AG08395 (cell line): ENCODE measurements at regions not wholly inside any gene's neighbourhood (a gene's known extent, or its start where the extent isn't known, plus 50 kb on each side); places are given as distances from the start of the nearest gene placed in this dataset.

Experiments used
- DNase-seq: peaks from one replicate; pipeline ENCODE4 v3.0.0; 2012; ENCODE audit warnings: mixed read lengths, low spot score

GRCh38 chr6:148249679-148250375 lies 92.8 kb upstream of the SASH1 start:
- DNase-seq: no peak

- peak; percentile 63 for DNase-seq
Observed at GRCh38 chr6:148250975-148251685, 91.5 kb upstream of the SASH1 start.

GRCh38 chr6:148251891-148252290 lies 90.7 kb upstream of the SASH1 start:
- DNase-seq: no peak

GRCh38 chr6:148257810-148258209 lies 84.8 kb upstream of the SASH1 start:
- DNase-seq: no peak

- DNase-seq: no peak
Observed at GRCh38 chr6:148258868-148259267, 83.8 kb upstream of the SASH1 start.

GRCh38 chr6:148261470-148261869 lies 81.2 kb upstream of the SASH1 start:
- DNase-seq: no peak

- DNase-seq: no peak
Observed at GRCh38 chr6:148263010-148263409, 79.6 kb upstream of the SASH1 start.

- no peak for DNase-seq
Observed at GRCh38 chr6:148263961-148264360, 78.7 kb upstream of the SASH1 start.

GRCh38 chr6:148265054-148265453 lies 77.6 kb upstream of the SASH1 start:
- DNase-seq: no peak

- no peak for DNase-seq
Observed at GRCh38 chr6:148269386-148269785, 73.3 kb upstream of the SASH1 start.

- peak; percentile 86 for DNase-seq
Observed at GRCh38 chr6:148271711-148272439, 70.8 kb upstream of the SASH1 start.

GRCh38 chr6:148272597-148272996 lies 70.0 kb upstream of the SASH1 start:
- DNase-seq: no peak

GRCh38 chr6:148273962-148274752 lies 68.5 kb upstream of the SASH1 start:
- DNase-seq: no peak

GRCh38 chr6:148274809-148275208 lies 67.8 kb upstream of the SASH1 start:
- DNase-seq: no peak

- DNase-seq: no peak
Observed at GRCh38 chr6:148285205-148285604, 57.4 kb upstream of the SASH1 start.

- no peak for DNase-seq
Observed at GRCh38 chr6:148286563-148286962, 56.1 kb upstream of the SASH1 start.

GRCh38 chr6:148287623-148288333 lies 54.9 kb upstream of the SASH1 start:
- no peak for DNase-seq

GRCh38 chr6:148288541-148288940 lies 54.1 kb upstream of the SASH1 start:
- DNase-seq: no peak

- no peak for DNase-seq
Observed at GRCh38 chr6:148289153-148289552, 53.5 kb upstream of the SASH1 start.

GRCh38 chr6:148291876-148292275 lies 50.8 kb upstream of the SASH1 start:
- peak; percentile 36 for DNase-seq
